BE2C (cell line): ENCODE measurements at regions not wholly inside any gene's neighbourhood (a gene's known extent, or its start where the extent isn't known, plus 50 kb on each side); places are given as distances from the start of the nearest gene placed in this dataset.

Source experiments
- DNase-seq: peaks from one replicate; pipeline ENCODE4 v3.0.0-alpha.2; 2020
- H3K27me3 ChIP-seq: fragments of 250-450 bp; sonication (Bioruptor Pico); 2 replicates; pipeline ENCODE4 v1.5.1; 2020; ENCODE audit warnings: mild to moderate bottlenecking
- H3K36me3 ChIP-seq: fragments of 250-450 bp; sonication (Bioruptor Pico); 2 replicates; pipeline ENCODE4 v1.5.1; 2020; ENCODE audit warnings: mild to moderate bottlenecking
- H3K4me1 ChIP-seq: fragments of 250-450 bp; sonication (Bioruptor Pico); 2 replicates; pipeline ENCODE4 v1.5.1; 2020
- H3K4me3 ChIP-seq: 2 replicates; pipeline ENCODE4 v1.5.1; 2011; ENCODE audit warnings: low read depth, low read length
- H3K9me3 ChIP-seq: fragments of 250-450 bp; sonication (Bioruptor Pico); 2 replicates; pipeline ENCODE4 v1.5.1; 2020
- CTCF ChIP-seq: IDR thresholded peaks from 2 replicates; pipeline ENCODE4 v1.5.1; 2012; ENCODE audit warnings: mild to moderate bottlenecking, low read depth, low read length

GRCh38 chr19:31825134-31826094 is 476.2 kb upstream of the TSHZ3 start:
- no peak for DNase-seq
- Histone ChIP-seq H3K27me3 (no peaks in the 10 kb centered on the region), H3K9me3 (no peaks in the 10 kb centered on the region), H3K4me3 (no peak overlapping the region), H3K4me1 (no peaks in the 10 kb centered on the region), H3K36me3 (no peaks in the 10 kb centered on the region)
- TF ChIP-seq CTCF: no peak

- no peaks in the 10 kb centered on the region for H3K36me3 ChIP-seq
- no peaks in the 10 kb centered on the region for H3K27me3 ChIP-seq
- H3K4me1 ChIP-seq: no peaks in the 10 kb centered on the region
- DNase-seq: no peak
- no peak for TF ChIP-seq CTCF
- no peaks in the 10 kb centered on the region for H3K9me3 ChIP-seq
- H3K4me3 ChIP-seq: no peak overlapping the region
These were observed 477.1 kb upstream of the TSHZ3 start for GRCh38 chr19:31826325-31826724.

- no peak for TF ChIP-seq CTCF
- no peaks in the 10 kb centered on the region for H3K36me3 ChIP-seq
- peaks cover 3% of the 10 kb centered on the region; the same call in 1 of the 2 replicates for H3K9me3 ChIP-seq
- no peaks in the 10 kb centered on the region for H3K4me1 ChIP-seq
- H3K4me3 ChIP-seq: no peak overlapping the region
- no peak for DNase-seq
- no peaks in the 10 kb centered on the region for H3K27me3 ChIP-seq
These were observed 482.4 kb upstream of the TSHZ3 start for GRCh38 chr19:31831421-31832175.

GRCh38 chr19:31832176-31832548 is 482.9 kb upstream of the TSHZ3 start:
- Histone ChIP-seq H3K4me1 (no peaks in the 10 kb centered on the region), H3K36me3 (no peaks in the 10 kb centered on the region), H3K27me3 (no peaks in the 10 kb centered on the region), H3K4me3 (no peak overlapping the region), H3K9me3 (peaks cover 3% of the 10 kb centered on the region; the same call in 1 of the 2 replicates)
- DNase-seq: no peak
- TF ChIP-seq CTCF: no peak

GRCh38 chr19:31834070-31834469 is 484.8 kb upstream of the TSHZ3 start:
- DNase-seq: no peak
- TF ChIP-seq CTCF: no peak
- H3K27me3 ChIP-seq: no peaks in the 10 kb centered on the region
- no peak overlapping the region for H3K4me3 ChIP-seq
- peaks cover 3% of the 10 kb centered on the region; the same call in 1 of the 2 replicates for H3K9me3 ChIP-seq
- H3K36me3 ChIP-seq: no peaks in the 10 kb centered on the region
- H3K4me1 ChIP-seq: no peaks in the 10 kb centered on the region
